Activated CD8-positive, alpha-beta T cell treated with anti-CD3 and anti-CD28 coated beads, Interleukin-2, amount 10 ng/mL, durations not matched to agents 7 days and 5 days (primary cell): ENCODE measurements at regions not wholly inside any gene's neighbourhood (a gene's known extent, or its start where the extent isn't known, plus 50 kb on each side); places are given as distances from the start of the nearest gene placed in this dataset.

Source experiments
- ATAC-seq: fragments of 150-1000 bp; cut with Tn5 transposase; one replicate; pipeline ENCODE4 v1.10.0; 2021; ENCODE audit warnings: moderate library complexity
- CTCF ChIA-PET: fragments of 350-600 bp; sonication (Branson Sonifier 250); formaldehyde crosslinking; loops from one replicate; lab custom pipeline; 2021; ENCODE audit warnings: antibody characterized with exemption; lab: Charles Lee
- POLR2A ChIA-PET: fragments of 350-600 bp; sonication (Branson Sonifier 250); formaldehyde crosslinking; loops from one replicate; lab custom pipeline; 2021; ENCODE audit warnings: antibody characterized with exemption; lab: Charles Lee
- DNase-seq: peaks from one replicate; pipeline ENCODE4 v3.0.0-alpha.2; 2020
- H3K27ac Mint-ChIP-seq: one replicate; pipeline ENCODE4 v1.8.0; 2021; ENCODE audit warnings: mild to moderate bottlenecking, mixed read lengths
- H3K27me3 Mint-ChIP-seq: one replicate; pipeline ENCODE4 v1.8.0; 2021; ENCODE audit warnings: low read depth, mixed read lengths
- H3K36me3 Mint-ChIP-seq: one replicate; pipeline ENCODE4 v1.8.0; 2021; ENCODE audit warnings: low read depth, mixed read lengths
- H3K4me1 Mint-ChIP-seq: one replicate; pipeline ENCODE4 v1.8.0; 2021; ENCODE audit warnings: low read depth, mixed read lengths
- H3K4me3 Mint-ChIP-seq: one replicate; pipeline ENCODE4 v1.8.0; 2021; ENCODE audit warnings: mild to moderate bottlenecking, mixed read lengths
- H3K9me3 Mint-ChIP-seq: one replicate; pipeline ENCODE4 v1.8.0; 2022; ENCODE audit warnings: mixed read lengths; ENCODE audit not compliant: insufficient read depth

DNA sequence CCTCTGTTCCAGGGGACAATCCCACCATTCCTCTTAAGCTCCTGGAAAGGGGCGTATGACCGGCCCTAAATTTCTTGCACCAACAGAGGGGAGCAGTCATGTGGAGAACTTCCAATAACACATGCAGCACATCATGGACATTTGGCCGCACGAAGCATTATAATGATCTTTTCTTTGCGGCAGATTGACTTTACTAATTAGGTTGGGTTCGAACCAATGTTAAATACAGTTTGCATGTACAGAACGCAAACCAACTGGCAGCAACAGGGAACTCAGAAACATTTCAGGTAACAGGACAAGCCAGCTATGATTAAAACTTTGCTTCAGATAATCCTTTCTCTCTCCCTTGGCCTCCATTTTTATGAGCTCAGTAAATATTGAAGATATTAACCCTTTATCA, 100.8 kb upstream of the ADPGK start:
- H3K4me3 Mint-ChIP-seq = no peak overlapping the region

DNA sequence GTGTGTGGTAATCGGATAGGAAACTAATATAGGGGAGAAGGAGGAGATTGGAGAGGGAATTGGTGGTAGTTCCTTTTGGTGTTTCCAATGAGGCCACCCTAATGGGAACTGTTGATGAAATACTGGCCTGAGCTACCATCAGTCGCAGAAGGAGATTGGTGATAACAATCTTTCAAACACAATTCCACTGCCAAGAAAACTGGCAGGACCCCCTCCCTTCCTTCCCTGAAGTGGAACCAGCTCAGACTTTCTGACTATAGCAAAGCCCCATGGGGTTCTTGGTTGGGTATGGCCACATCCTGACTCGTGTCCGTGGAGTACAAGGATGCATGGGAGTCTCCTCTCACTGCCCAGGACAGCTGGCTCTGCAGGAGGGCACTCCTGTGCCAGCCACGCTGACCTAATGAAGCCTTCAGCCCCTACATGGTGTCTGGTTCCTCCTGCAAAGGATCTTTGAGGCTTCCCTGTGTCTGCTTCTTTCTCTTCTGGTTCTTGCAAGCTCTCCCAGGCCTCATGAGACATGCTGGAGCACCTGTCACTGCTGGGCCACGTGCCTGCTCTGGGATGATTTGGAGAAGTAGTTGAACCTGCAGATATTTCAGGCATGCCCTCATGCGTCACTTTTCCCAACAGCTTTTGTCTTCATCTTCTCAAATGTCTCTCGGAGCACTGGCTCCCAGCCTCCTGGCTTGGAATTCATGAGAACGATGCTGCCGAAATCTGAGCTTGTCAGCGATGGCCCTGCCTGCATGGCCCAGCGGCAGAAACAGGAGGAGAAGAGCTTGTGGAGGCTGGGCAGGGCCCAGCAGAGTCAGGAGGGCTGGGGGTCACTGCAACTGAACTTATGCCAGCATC, 90.0 kb upstream of the ADPGK start:
- DNase-seq (no peak), ATAC-seq (no peak)
- ChIA-PET CTCF (interaction anchor here (0.5 kb wide), 1 partner anchor 30 kb away, joined by 3 read pairs; no protein-coding TSS in a partner anchor), POLR2A (no interaction called here)
- Mint-ChIP-seq H3K4me3 (no peak overlapping the region), H3K27me3 (peaks cover 19% of the 10 kb centered on the region), H3K36me3 (no peaks in the 10 kb centered on the region), H3K27ac (no peak overlapping the region), H3K4me1 (no peaks in the 10 kb centered on the region), H3K9me3 (no peaks in the 10 kb centered on the region)

More for the DNA sequence above, 100.8 kb upstream of the ADPGK start:
- no peaks in the 10 kb centered on the region for H3K4me1 Mint-ChIP-seq
- no peak overlapping the region for H3K27ac Mint-ChIP-seq
- H3K9me3 Mint-ChIP-seq = peaks cover 9% of the 10 kb centered on the region
- ChIA-PET POLR2A (no interaction called here), CTCF (no interaction called here)
- H3K27me3 Mint-ChIP-seq = peaks cover 2% of the 10 kb centered on the region
- no peaks in the 10 kb centered on the region for H3K36me3 Mint-ChIP-seq
- ATAC-seq (no peak), DNase-seq (no peak)

DNA sequence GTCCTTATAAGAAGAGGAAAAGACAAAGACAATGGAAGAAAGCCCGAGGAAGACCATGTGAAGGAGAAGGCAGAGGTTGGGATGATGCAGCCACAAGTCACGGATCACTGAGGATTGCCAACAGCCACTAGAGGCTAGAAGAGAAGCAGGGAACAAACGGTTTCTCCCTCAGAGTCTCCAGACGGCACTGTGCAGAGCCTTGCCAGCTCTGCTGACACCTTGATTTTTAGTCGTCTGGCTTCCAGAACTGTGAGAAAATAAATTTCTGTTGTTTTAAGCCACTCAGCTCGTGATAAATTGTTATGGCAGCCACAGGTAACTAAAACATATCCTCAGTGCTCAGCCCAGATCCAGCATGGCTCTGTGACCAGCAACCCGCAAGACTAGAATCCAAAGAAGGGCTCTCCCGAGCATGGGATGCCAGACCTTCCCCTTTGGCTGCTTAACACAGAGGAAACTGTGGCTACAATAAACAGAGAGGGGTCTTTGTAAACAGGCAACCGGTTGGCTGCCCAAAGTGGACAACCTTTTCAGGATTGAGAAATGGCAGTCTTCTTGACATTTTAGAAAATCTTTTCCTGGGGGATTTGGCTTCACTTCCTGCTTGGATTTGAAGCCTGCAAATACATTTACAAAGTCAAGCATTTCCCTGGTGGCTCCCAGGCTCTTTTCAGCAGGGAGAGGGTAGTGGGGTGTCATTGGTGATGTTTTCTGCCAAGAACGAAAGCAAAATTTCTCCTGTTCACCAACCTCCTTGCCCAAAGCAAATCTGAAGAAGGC, 88.7 kb upstream of the ADPGK start:
- ChIA-PET CTCF (no interaction called here), POLR2A (no interaction called here)
- no peak for DNase-seq
- H3K27ac Mint-ChIP-seq = no peak overlapping the region
- no peaks in the 10 kb centered on the region for H3K4me1 Mint-ChIP-seq
- H3K4me3 Mint-ChIP-seq = no peak overlapping the region
- H3K36me3 Mint-ChIP-seq = no peaks in the 10 kb centered on the region
- no peak for ATAC-seq
- peaks cover 14% of the 10 kb centered on the region for H3K27me3 Mint-ChIP-seq
- no peaks in the 10 kb centered on the region for H3K9me3 Mint-ChIP-seq

DNA sequence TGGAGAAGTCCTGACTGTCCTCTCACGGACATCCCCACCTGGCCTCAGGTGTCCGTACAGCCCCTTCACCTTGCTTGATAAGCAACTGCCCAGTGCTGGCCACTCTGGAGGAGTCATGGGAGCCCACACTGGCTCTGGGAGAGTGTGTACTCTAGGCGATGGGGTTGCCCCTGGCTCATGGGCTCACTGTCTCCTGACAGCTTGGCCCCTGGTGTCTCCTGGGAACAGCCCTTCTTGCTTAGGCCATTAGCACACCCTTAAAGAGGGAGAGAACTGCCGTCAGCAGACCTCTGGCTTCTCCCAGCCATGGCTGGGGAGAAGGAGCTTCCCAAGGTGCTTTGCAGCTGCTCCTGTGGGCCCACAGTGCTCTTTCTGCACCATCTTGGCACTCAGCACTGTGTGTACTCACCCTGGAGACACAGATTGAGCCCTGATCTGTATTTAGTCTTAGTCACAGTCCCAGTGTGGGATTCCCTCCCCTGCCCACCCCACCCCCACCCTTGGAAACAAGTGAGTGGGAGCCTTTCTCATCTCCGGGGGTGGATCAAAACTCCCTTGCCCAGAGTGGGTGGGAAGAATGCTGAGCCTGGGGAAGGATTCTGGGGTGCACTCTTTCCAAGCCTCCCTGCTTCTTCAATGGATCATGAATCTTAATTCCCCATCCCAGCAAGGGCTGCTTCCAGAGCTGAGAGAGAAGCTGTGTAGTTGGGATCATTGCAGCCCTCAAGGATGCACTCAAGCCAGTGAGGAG, 83.5 kb upstream of the ADPGK start:
- Mint-ChIP-seq H3K27me3 (peaks cover 6% of the 10 kb centered on the region), H3K4me1 (no peaks in the 10 kb centered on the region), H3K4me3 (no peak overlapping the region), H3K27ac (no peak overlapping the region), H3K36me3 (no peaks in the 10 kb centered on the region), H3K9me3 (no peaks in the 10 kb centered on the region)
- ChIA-PET POLR2A (no interaction called here), CTCF (no interaction called here)
- ATAC-seq (no peak), DNase-seq (no peak)

DNA sequence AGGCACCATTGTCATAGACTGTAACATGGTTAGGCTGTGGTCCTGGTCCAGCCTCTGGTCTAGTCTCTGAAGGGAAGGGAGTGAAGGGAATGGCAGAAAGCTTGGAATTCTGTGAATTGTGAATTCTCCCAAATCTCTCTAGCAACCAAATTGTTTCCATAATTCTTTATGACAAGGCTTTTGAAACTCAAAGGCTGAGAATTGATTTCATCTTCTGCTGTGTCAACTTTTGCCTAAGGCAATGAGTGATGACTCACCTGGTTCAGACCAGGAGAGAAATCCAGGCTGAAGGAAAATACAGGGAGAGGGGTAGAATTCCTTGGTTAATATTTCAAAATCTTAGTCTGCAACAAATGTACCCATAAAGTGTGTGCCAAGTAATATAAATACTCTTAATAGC, 82.6 kb upstream of the ADPGK start:
- ATAC-seq (no peak), DNase-seq (no peak)
- Mint-ChIP-seq H3K4me3 (no peak overlapping the region), H3K4me1 (no peaks in the 10 kb centered on the region), H3K27ac (no peak overlapping the region), H3K36me3 (no peaks in the 10 kb centered on the region), H3K27me3 (peaks cover 3% of the 10 kb centered on the region), H3K9me3 (no peaks in the 10 kb centered on the region)
- CTCF ChIA-PET = no interaction called here
- POLR2A ChIA-PET = no interaction called here

GRCh38 chr15:72865486-72865885, 81.9 kb upstream of the ADPGK start:
- Mint-ChIP-seq H3K36me3 (no peaks in the 10 kb centered on the region), H3K4me1 (no peaks in the 10 kb centered on the region), H3K27me3 (no peaks in the 10 kb centered on the region), H3K27ac (no peak overlapping the region), H3K9me3 (no peaks in the 10 kb centered on the region), H3K4me3 (no peak overlapping the region)
- ChIA-PET CTCF (no interaction called here), POLR2A (interaction anchor here (0.6 kb wide), 1 partner anchor 598 kb away, joined by 5 read pairs; no protein-coding TSS in a partner anchor)
- ATAC-seq (no peak), DNase-seq (no peak)

DNA sequence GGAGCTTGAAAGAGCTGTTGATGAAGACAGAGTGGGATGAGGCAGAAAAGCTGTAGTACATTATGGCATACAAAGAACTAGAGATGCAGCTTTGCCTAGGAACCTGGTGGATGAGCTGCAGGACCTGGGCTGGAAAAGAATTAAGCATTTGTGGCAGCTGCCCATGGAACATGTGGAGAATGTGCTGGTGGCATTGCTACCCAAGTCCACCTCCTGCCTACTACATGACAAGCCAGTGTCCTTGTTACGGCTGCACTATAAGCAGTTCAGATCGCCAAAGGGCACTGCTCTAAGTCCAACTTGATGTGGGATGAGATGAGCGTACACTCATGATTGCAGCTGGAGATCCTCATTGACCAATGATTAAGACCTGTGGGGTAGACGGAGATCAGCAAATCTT, 81.1 kb upstream of the ADPGK start:
- Mint-ChIP-seq H3K27ac (no peak overlapping the region), H3K36me3 (no peaks in the 10 kb centered on the region), H3K4me1 (no peaks in the 10 kb centered on the region), H3K27me3 (no peaks in the 10 kb centered on the region), H3K4me3 (no peak overlapping the region), H3K9me3 (no peaks in the 10 kb centered on the region)
- DNase-seq (no peak), ATAC-seq (no peak)
- POLR2A ChIA-PET = no interaction called here
- CTCF ChIA-PET = no interaction called here

- ChIA-PET CTCF (no interaction called here), POLR2A (no interaction called here)
- H3K9me3 Mint-ChIP-seq = no peaks in the 10 kb centered on the region
- ATAC-seq = no peak
- H3K4me3 Mint-ChIP-seq = no peak overlapping the region
- DNase-seq = no peak
- H3K27ac Mint-ChIP-seq = no peak overlapping the region
- H3K4me1 Mint-ChIP-seq = no peaks in the 10 kb centered on the region
- no peaks in the 10 kb centered on the region for H3K27me3 Mint-ChIP-seq
- no peaks in the 10 kb centered on the region for H3K36me3 Mint-ChIP-seq
Observed at GRCh38 chr15:72861354-72861910, 77.9 kb upstream of the ADPGK start.

DNA sequence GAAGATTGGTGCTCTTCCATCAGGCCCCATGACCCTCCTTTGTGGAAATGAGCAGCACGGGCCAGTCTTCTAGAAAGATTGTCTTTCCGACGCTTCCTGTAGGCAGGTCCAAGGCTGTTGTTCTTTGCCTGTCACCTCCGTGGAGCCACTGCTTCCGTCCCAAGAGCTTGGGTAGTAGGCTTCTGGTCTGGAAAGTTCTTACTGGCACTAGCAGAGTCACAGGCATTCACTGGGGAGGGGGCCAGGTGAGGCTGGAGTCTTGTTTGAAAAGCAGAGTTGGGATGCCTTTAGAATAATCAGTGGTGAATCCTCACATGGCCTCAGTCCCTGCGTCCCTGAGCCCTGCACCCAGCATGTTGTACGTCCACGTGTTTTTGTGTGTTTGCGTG, 76.2 kb upstream of the ADPGK start:
- no peak overlapping the region for H3K4me3 Mint-ChIP-seq
- no peak for DNase-seq
- no peak for ATAC-seq
- H3K27me3 Mint-ChIP-seq = no peaks in the 10 kb centered on the region
- H3K9me3 Mint-ChIP-seq = no peaks in the 10 kb centered on the region
- CTCF ChIA-PET = no interaction called here
- no peaks in the 10 kb centered on the region for H3K36me3 Mint-ChIP-seq
- POLR2A ChIA-PET = no interaction called here
- no peaks in the 10 kb centered on the region for H3K4me1 Mint-ChIP-seq
- no peak overlapping the region for H3K27ac Mint-ChIP-seq

GRCh38 chr15:72859017-72859756, 75.6 kb upstream of the ADPGK start:
- Mint-ChIP-seq H3K4me3 (no peak overlapping the region), H3K36me3 (no peaks in the 10 kb centered on the region), H3K27me3 (no peaks in the 10 kb centered on the region), H3K4me1 (no peaks in the 10 kb centered on the region), H3K9me3 (no peaks in the 10 kb centered on the region), H3K27ac (no peak overlapping the region)
- DNase-seq (no peak), ATAC-seq (no peak)
- ChIA-PET CTCF (no interaction called here), POLR2A (interaction anchor here (0.6 kb wide), 1 partner anchor 234 kb away, joined by 3 read pairs; no protein-coding TSS in a partner anchor)

- H3K4me1 Mint-ChIP-seq = no peaks in the 10 kb centered on the region
- ATAC-seq (no peak), DNase-seq (no peak)
- no peak overlapping the region for H3K27ac Mint-ChIP-seq
- ChIA-PET POLR2A (no interaction called here), CTCF (no interaction called here)
- no peaks in the 10 kb centered on the region for H3K9me3 Mint-ChIP-seq
- H3K4me3 Mint-ChIP-seq = no peak overlapping the region
- peaks cover 6% of the 10 kb centered on the region for H3K27me3 Mint-ChIP-seq
- no peaks in the 10 kb centered on the region for H3K36me3 Mint-ChIP-seq
Observed at GRCh38 chr15:72858205-72858604, 74.6 kb upstream of the ADPGK start.
